ENCODE measurements at regions not wholly inside any gene's neighbourhood (a gene's known extent, or its start where the extent isn't known, plus 50 kb on each side); places are given as distances from the start of the nearest gene placed in this dataset.

DNA sequence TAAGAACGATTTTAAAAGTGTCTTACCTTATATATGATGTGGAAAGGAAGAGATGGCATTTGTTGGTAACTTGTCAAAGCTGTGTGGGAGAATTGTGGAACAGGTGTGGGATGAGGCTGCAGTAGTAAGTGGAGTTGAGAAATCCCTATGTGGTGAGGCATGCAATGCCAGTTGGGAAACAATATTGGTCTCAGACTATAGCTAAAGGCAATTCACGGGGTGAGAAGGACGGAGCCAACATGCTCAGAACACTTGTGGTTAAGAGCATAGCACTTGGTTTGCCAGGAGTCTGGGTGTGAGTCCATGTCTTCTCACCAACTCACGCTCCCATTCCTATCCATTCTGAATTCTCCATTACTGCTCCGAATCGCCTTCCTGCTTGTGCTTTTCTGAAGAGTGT is 615.6 kb upstream of the ADAMTS9 start:
- no peak overlapping the region for H3K4me3 ChIP-seq (ENCODE audit: low read length in 2 of 2)
- H3K27me3 ChIP-seq (ENCODE audit: control insufficient read depth in 2 of 2, insufficient read depth in 2 of 2, low read length in 2 of 2): no peaks in the 10 kb centered on the region
- H3K9ac ChIP-seq (ENCODE audit: low read depth in 1 of 2, low read length in 2 of 2): no peak overlapping the region
- no peaks in the 10 kb centered on the region for H3K36me3 ChIP-seq (ENCODE audit: control insufficient read depth in 2 of 2, insufficient read depth in 2 of 2, low read length in 2 of 2)
- no peaks in the 10 kb centered on the region for H3K9me3 ChIP-seq (ENCODE audit: control insufficient read depth in 2 of 2, low read length in 2 of 2)
- H3K27ac ChIP-seq (ENCODE audit: low read depth in 2 of 2, low read length in 2 of 2): no peak overlapping the region
- H3K4me1 ChIP-seq (ENCODE audit: control insufficient read depth in 2 of 2, insufficient read depth in 2 of 2, low read length in 2 of 2): no peaks in the 10 kb centered on the region

GRCh38 chr3:65291448-65292125 is 603.8 kb upstream of the ADAMTS9 start:
- H3K36me3 ChIP-seq (ENCODE audit: control insufficient read depth in 2 of 2, insufficient read depth in 2 of 2, low read length in 2 of 2): no peaks in the 10 kb centered on the region
- H3K4me1 ChIP-seq (ENCODE audit: control insufficient read depth in 2 of 2, insufficient read depth in 2 of 2, low read length in 2 of 2): no peaks in the 10 kb centered on the region
- H3K4me3 ChIP-seq (ENCODE audit: low read length in 2 of 2): no peak overlapping the region
- H3K27me3 ChIP-seq (ENCODE audit: control insufficient read depth in 2 of 2, insufficient read depth in 2 of 2, low read length in 2 of 2): no peaks in the 10 kb centered on the region
- H3K9ac ChIP-seq (ENCODE audit: low read depth in 1 of 2, low read length in 2 of 2): no peak overlapping the region
- H3K27ac ChIP-seq (ENCODE audit: low read depth in 2 of 2, low read length in 2 of 2): no peak overlapping the region
- H3K9me3 ChIP-seq (ENCODE audit: control insufficient read depth in 2 of 2, low read length in 2 of 2): no peaks in the 10 kb centered on the region

- H3K36me3 ChIP-seq (ENCODE audit: control insufficient read depth in 2 of 2, insufficient read depth in 2 of 2, low read length in 2 of 2): no peaks in the 10 kb centered on the region
- no peaks in the 10 kb centered on the region for H3K4me1 ChIP-seq (ENCODE audit: control insufficient read depth in 2 of 2, insufficient read depth in 2 of 2, low read length in 2 of 2)
- no peaks in the 10 kb centered on the region for H3K9me3 ChIP-seq (ENCODE audit: control insufficient read depth in 2 of 2, low read length in 2 of 2)
- no peak overlapping the region for H3K9ac ChIP-seq (ENCODE audit: low read depth in 1 of 2, low read length in 2 of 2)
- no peak overlapping the region for H3K4me3 ChIP-seq (ENCODE audit: low read length in 2 of 2)
- H3K27me3 ChIP-seq (ENCODE audit: control insufficient read depth in 2 of 2, insufficient read depth in 2 of 2, low read length in 2 of 2): no peaks in the 10 kb centered on the region
- no peak overlapping the region for H3K27ac ChIP-seq (ENCODE audit: low read depth in 2 of 2, low read length in 2 of 2)
Measured at GRCh38 chr3:65288776-65289175, 601.0 kb upstream of the ADAMTS9 start.

- no peaks in the 10 kb centered on the region for H3K4me1 ChIP-seq (ENCODE audit: control insufficient read depth in 2 of 2, insufficient read depth in 2 of 2, low read length in 2 of 2)
- no peak overlapping the region for H3K4me3 ChIP-seq (ENCODE audit: low read length in 2 of 2)
- no peak overlapping the region for H3K27ac ChIP-seq (ENCODE audit: low read depth in 2 of 2, low read length in 2 of 2)
- no peaks in the 10 kb centered on the region for H3K9me3 ChIP-seq (ENCODE audit: control insufficient read depth in 2 of 2, low read length in 2 of 2)
- no peak overlapping the region for H3K9ac ChIP-seq (ENCODE audit: low read depth in 1 of 2, low read length in 2 of 2)
- H3K36me3 ChIP-seq (ENCODE audit: control insufficient read depth in 2 of 2, insufficient read depth in 2 of 2, low read length in 2 of 2): no peaks in the 10 kb centered on the region
- H3K27me3 ChIP-seq (ENCODE audit: control insufficient read depth in 2 of 2, insufficient read depth in 2 of 2, low read length in 2 of 2): no peaks in the 10 kb centered on the region
Measured at GRCh38 chr3:65285956-65286355, 598.2 kb upstream of the ADAMTS9 start.

GRCh38 chr3:65284961-65285360 is 597.2 kb upstream of the ADAMTS9 start:
- no peak overlapping the region for H3K4me3 ChIP-seq (ENCODE audit: low read length in 2 of 2)
- no peak overlapping the region for H3K9ac ChIP-seq (ENCODE audit: low read depth in 1 of 2, low read length in 2 of 2)
- no peaks in the 10 kb centered on the region for H3K36me3 ChIP-seq (ENCODE audit: control insufficient read depth in 2 of 2, insufficient read depth in 2 of 2, low read length in 2 of 2)
- H3K27me3 ChIP-seq (ENCODE audit: control insufficient read depth in 2 of 2, insufficient read depth in 2 of 2, low read length in 2 of 2): no peaks in the 10 kb centered on the region
- no peaks in the 10 kb centered on the region for H3K4me1 ChIP-seq (ENCODE audit: control insufficient read depth in 2 of 2, insufficient read depth in 2 of 2, low read length in 2 of 2)
- H3K27ac ChIP-seq (ENCODE audit: low read depth in 2 of 2, low read length in 2 of 2): no peak overlapping the region
- no peaks in the 10 kb centered on the region for H3K9me3 ChIP-seq (ENCODE audit: control insufficient read depth in 2 of 2, low read length in 2 of 2)

DNA sequence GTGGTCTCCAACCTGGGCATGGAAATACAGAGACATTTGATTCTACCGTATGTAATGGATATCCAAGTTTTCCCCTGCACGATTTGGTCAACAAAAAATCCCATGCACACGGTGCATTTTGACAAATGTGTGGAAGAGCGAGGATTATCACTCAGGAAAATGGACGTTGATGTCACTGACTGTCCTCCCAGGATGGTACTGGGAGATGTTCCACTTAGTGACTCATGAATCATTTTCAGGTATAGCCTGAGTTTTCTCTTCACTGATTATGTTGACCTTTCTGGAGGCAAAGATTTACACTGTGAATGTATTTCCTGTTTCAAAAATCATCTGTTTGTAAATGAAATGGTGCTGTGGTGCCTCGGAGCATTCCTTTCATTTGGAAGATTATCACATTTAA is 596.7 kb upstream of the ADAMTS9 start:
- no peaks in the 10 kb centered on the region for H3K36me3 ChIP-seq (ENCODE audit: control insufficient read depth in 2 of 2, insufficient read depth in 2 of 2, low read length in 2 of 2)
- H3K4me3 ChIP-seq (ENCODE audit: low read length in 2 of 2): no peak overlapping the region
- H3K27me3 ChIP-seq (ENCODE audit: control insufficient read depth in 2 of 2, insufficient read depth in 2 of 2, low read length in 2 of 2): no peaks in the 10 kb centered on the region
- no peaks in the 10 kb centered on the region for H3K9me3 ChIP-seq (ENCODE audit: control insufficient read depth in 2 of 2, low read length in 2 of 2)
- H3K9ac ChIP-seq (ENCODE audit: low read depth in 1 of 2, low read length in 2 of 2): no peak overlapping the region
- H3K27ac ChIP-seq (ENCODE audit: low read depth in 2 of 2, low read length in 2 of 2): no peak overlapping the region
- H3K4me1 ChIP-seq (ENCODE audit: control insufficient read depth in 2 of 2, insufficient read depth in 2 of 2, low read length in 2 of 2): no peaks in the 10 kb centered on the region

DNA sequence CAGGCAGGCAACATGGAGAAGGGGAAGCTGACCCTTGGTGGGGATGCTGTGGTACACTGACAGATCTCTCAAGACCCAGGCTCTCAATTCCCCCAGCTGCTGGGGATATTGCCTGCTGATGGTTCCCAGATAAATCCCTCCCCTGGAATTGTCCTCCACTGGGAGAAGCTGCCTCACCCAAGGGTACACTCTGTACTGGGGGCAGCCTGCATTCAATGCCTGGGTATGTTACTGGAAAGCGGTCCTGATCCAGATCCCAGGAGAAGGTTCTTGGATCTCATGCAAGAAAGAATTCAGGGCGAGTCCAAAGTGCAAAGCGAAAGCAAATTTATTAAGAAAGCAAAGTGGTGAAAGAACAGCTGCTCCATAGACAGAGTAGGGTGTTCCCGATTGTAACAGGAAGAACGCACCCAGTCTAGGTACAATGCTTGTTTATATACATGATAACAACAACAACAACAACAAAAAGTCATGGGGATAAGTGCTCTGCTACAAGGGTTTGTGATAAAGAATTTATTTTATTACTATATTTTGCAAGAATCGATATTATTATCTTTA is 591.5 kb upstream of the ADAMTS9 start:
- H3K27ac ChIP-seq (ENCODE audit: low read depth in 2 of 2, low read length in 2 of 2): no peak overlapping the region

DNA sequence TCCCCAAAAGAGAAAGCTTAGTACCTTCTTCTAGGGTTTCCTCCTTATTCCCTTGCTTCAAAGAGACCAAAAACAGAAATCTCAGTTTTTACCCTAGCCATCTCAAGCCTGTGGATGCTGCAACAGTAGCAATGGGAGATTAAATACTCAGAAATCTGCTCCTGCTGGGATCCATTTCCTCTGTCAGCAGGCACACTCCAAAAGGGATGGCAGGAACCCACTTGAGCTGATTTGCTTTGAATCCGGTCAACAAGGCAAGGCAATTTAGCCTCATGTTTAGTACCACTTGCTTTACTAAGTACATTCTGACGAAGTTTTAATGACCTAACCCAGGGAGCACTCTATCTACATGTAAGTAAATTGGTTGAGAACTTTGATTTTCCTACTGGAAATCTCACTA is 590.0 kb upstream of the ADAMTS9 start:
- H3K9me3 ChIP-seq (ENCODE audit: control insufficient read depth in 2 of 2, low read length in 2 of 2): no peaks in the 10 kb centered on the region
- H3K4me1 ChIP-seq (ENCODE audit: control insufficient read depth in 2 of 2, insufficient read depth in 2 of 2, low read length in 2 of 2): no peaks in the 10 kb centered on the region
- no peak overlapping the region for H3K27ac ChIP-seq (ENCODE audit: low read depth in 2 of 2, low read length in 2 of 2)
- H3K36me3 ChIP-seq (ENCODE audit: control insufficient read depth in 2 of 2, insufficient read depth in 2 of 2, low read length in 2 of 2): no peaks in the 10 kb centered on the region
- H3K27me3 ChIP-seq (ENCODE audit: control insufficient read depth in 2 of 2, insufficient read depth in 2 of 2, low read length in 2 of 2): no peaks in the 10 kb centered on the region
- H3K9ac ChIP-seq (ENCODE audit: low read depth in 1 of 2, low read length in 2 of 2): no peak overlapping the region
- no peak overlapping the region for H3K4me3 ChIP-seq (ENCODE audit: low read length in 2 of 2)

More for the DNA sequence above, 591.5 kb upstream of the ADAMTS9 start:
- Histone ChIP-seq H3K4me3 (ENCODE audit: low read length in 2 of 2) (no peak overlapping the region), H3K36me3 (ENCODE audit: control insufficient read depth in 2 of 2, insufficient read depth in 2 of 2, low read length in 2 of 2) (no peaks in the 10 kb centered on the region), H3K9ac (ENCODE audit: low read depth in 1 of 2, low read length in 2 of 2) (no peak overlapping the region), H3K4me1 (ENCODE audit: control insufficient read depth in 2 of 2, insufficient read depth in 2 of 2, low read length in 2 of 2) (no peaks in the 10 kb centered on the region), H3K27me3 (ENCODE audit: control insufficient read depth in 2 of 2, insufficient read depth in 2 of 2, low read length in 2 of 2) (no peaks in the 10 kb centered on the region), H3K9me3 (ENCODE audit: control insufficient read depth in 2 of 2, low read length in 2 of 2) (no peaks in the 10 kb centered on the region)

GRCh38 chr3:65276551-65276950 is 588.8 kb upstream of the ADAMTS9 start:
- Histone ChIP-seq H3K27ac (ENCODE audit: low read depth in 2 of 2, low read length in 2 of 2) (no peak overlapping the region), H3K4me3 (ENCODE audit: low read length in 2 of 2) (no peak overlapping the region), H3K27me3 (ENCODE audit: control insufficient read depth in 2 of 2, insufficient read depth in 2 of 2, low read length in 2 of 2) (no peaks in the 10 kb centered on the region), H3K9me3 (ENCODE audit: control insufficient read depth in 2 of 2, low read length in 2 of 2) (no peaks in the 10 kb centered on the region), H3K9ac (ENCODE audit: low read depth in 1 of 2, low read length in 2 of 2) (no peak overlapping the region), H3K36me3 (ENCODE audit: control insufficient read depth in 2 of 2, insufficient read depth in 2 of 2, low read length in 2 of 2) (no peaks in the 10 kb centered on the region), H3K4me1 (ENCODE audit: control insufficient read depth in 2 of 2, insufficient read depth in 2 of 2, low read length in 2 of 2) (no peaks in the 10 kb centered on the region)

DNA sequence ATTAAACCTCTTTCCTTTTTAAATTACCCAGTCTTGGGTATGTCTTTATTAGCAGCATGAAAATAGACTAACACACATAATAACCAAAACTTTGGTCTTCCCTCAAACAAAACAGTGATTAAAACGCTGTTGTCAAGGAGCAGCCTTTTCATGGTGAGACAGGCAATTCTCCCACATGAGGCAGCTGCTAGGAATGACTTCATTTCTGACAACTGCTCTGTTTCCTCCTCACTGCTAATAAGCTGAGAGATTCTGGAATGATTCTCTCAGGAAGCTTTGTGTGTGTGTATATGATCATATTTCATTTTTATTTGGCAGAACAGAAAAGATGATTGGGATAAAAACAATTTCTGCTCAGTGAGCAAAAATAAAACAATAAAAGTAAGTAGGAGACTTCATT is 580.6 kb upstream of the ADAMTS9 start:
- H3K4me1 ChIP-seq (ENCODE audit: control insufficient read depth in 2 of 2, insufficient read depth in 2 of 2, low read length in 2 of 2): no peaks in the 10 kb centered on the region
- no peak overlapping the region for H3K27ac ChIP-seq (ENCODE audit: low read depth in 2 of 2, low read length in 2 of 2)
- no peaks in the 10 kb centered on the region for H3K36me3 ChIP-seq (ENCODE audit: control insufficient read depth in 2 of 2, insufficient read depth in 2 of 2, low read length in 2 of 2)
- no peaks in the 10 kb centered on the region for H3K9me3 ChIP-seq (ENCODE audit: control insufficient read depth in 2 of 2, low read length in 2 of 2)
- no peak overlapping the region for H3K9ac ChIP-seq (ENCODE audit: low read depth in 1 of 2, low read length in 2 of 2)
- H3K27me3 ChIP-seq (ENCODE audit: control insufficient read depth in 2 of 2, insufficient read depth in 2 of 2, low read length in 2 of 2): no peaks in the 10 kb centered on the region
- no peak overlapping the region for H3K4me3 ChIP-seq (ENCODE audit: low read length in 2 of 2)
